ENCODE measurements at regions not wholly inside any gene's neighbourhood (a gene's known extent, or its start where the extent isn't known, plus 50 kb on each side); places are given as distances from the start of the nearest gene placed in this dataset.

DNA sequence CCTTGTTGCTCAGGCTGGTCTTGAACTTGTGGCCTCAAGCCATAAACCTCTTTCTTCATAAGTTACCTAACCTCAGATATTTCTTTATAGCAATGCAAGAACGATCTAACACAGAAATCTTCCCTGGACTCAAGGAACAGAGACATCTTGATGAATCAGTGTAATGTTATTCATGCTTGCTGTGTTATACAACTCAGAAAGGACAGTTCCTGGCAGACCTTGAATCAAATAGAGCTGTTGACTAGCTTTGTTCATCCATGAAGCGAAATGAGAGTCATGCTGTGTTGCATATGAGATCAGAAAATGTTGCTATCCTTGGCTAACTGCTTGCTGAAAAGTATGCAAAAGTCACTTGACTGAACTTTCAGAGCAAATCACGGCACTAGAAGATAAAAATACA lies 72.6 kb upstream of the ARHGAP24 start:
- TF ChIP-seq, protein P1, sequence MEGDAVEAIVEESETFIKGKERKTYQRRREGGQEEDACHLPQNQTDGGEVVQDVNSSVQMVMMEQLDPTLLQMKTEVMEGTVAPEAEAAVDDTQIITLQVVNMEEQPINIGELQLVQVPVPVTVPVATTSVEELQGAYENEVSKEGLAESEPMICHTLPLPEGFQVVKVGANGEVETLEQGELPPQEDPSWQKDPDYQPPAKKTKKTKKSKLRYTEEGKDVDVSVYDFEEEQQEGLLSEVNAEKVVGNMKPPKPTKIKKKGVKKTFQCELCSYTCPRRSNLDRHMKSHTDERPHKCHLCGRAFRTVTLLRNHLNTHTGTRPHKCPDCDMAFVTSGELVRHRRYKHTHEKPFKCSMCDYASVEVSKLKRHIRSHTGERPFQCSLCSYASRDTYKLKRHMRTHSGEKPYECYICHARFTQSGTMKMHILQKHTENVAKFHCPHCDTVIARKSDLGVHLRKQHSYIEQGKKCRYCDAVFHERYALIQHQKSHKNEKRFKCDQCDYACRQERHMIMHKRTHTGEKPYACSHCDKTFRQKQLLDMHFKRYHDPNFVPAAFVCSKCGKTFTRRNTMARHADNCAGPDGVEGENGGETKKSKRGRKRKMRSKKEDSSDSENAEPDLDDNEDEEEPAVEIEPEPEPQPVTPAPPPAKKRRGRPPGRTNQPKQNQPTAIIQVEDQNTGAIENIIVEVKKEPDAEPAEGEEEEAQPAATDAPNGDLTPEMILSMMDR (conservative IDR thresholded peaks at IDR 0.05), result no peak
- H2BK5ac ChIP-seq (ENCODE audit: insufficient read length, low read length), result no peak overlapping the region
- no peak overlapping the region for H4K8ac ChIP-seq (replicated peaks; ENCODE audit: insufficient read length, low read depth, low read length)
- no peaks in the 10 kb centered on the region for H3K9me3 Mint-ChIP-seq
- no peak overlapping the region for H2BK15ac ChIP-seq (ENCODE audit: low read depth, low read length)
- no peak overlapping the region for H3K23ac ChIP-seq (ENCODE audit: insufficient read length, low read depth, low read length)
- H3K27ac ChIP-seq (ENCODE audit: insufficient read length, low read depth, low read length), result no peak overlapping the region
- H3K4me3 Mint-ChIP-seq, result no peak overlapping the region
- no peak overlapping the region for H2BK12ac ChIP-seq (ENCODE audit: insufficient read length, low read depth, low read length)
- no peak for DNase-seq
- no peak overlapping the region for H4K5ac ChIP-seq (ENCODE audit: insufficient read length, low read depth, low read length)
- no peak overlapping the region for H3K4ac ChIP-seq (ENCODE audit: low read depth, low read length)
- H3K14ac ChIP-seq (ENCODE audit: insufficient read depth, low read length), result no peak overlapping the region
- no CpG with 5 or more reads among the region's 3 CpGs for WGBS (ENCODE audit: extremely low coverage, insufficient read length, low lambda C conversion rate)
- H2AFZ ChIP-seq (ENCODE audit: low read length), result no peak overlapping the region
- no peaks in the 10 kb centered on the region for H4K20me1 ChIP-seq (ENCODE audit: control insufficient read depth, insufficient read depth, insufficient read length)
- no peak overlapping the region for H2BK120ac ChIP-seq (ENCODE audit: low read depth, low read length, poor library complexity, severe bottlenecking)
- no peak overlapping the region for H3K9ac ChIP-seq (ENCODE audit: extremely low read depth, insufficient read length, low read length)
- no peak overlapping the region for H3K4me2 ChIP-seq (ENCODE audit: insufficient read depth, insufficient read length, low read length)
- no peaks in the 10 kb centered on the region for H3K23me2 ChIP-seq (ENCODE audit: insufficient read length, low read depth, low read length, poor library complexity, severe bottlenecking)
- no peak overlapping the region for H3K27ac Mint-ChIP-seq
- H3K9me3 ChIP-seq (ENCODE audit: control insufficient read depth, low read depth, low read length), result no peaks in the 10 kb centered on the region
- H4K91ac ChIP-seq (ENCODE audit: insufficient read length, low read depth, low read length), result no peak overlapping the region
- H2AK5ac ChIP-seq (ENCODE audit: insufficient read length, low read length), result no peak overlapping the region
- H3K27me3 ChIP-seq (ENCODE audit: insufficient read depth, low read length), result no peaks in the 10 kb centered on the region
- H3K4me1 ChIP-seq (ENCODE audit: insufficient read depth, low read length), result no peaks in the 10 kb centered on the region
- no peak overlapping the region for H3T11ph ChIP-seq (ENCODE audit: low read length)
- H3K79me1 ChIP-seq (ENCODE audit: insufficient read depth, low read depth, low read length, poor library complexity, severe bottlenecking), result no peaks in the 10 kb centered on the region
- H3K27me3 Mint-ChIP-seq (ENCODE audit: low read depth), result no peaks in the 10 kb centered on the region
- no peak overlapping the region for H3K18ac ChIP-seq (ENCODE audit: insufficient read length, low read depth, low read length)
- H3K4me1 Mint-ChIP-seq, result no peaks in the 10 kb centered on the region
- no peak overlapping the region for H3K56ac ChIP-seq (ENCODE audit: insufficient read length, low read depth, low read length)
- H3K79me2 ChIP-seq (ENCODE audit: insufficient read depth, low read length), result no peaks in the 10 kb centered on the region
- H2BK20ac ChIP-seq (ENCODE audit: low read depth, low read length, poor library complexity, severe bottlenecking), result no peak overlapping the region
- no peaks in the 10 kb centered on the region for H3K36me3 Mint-ChIP-seq (ENCODE audit: insufficient read depth in 1 of 3, low read depth in 3 of 3)

Data from H9 (cell line).